ENCODE measurements at regions not wholly inside any gene's neighbourhood (a gene's known extent, or its start where the extent isn't known, plus 50 kb on each side); places are given as distances from the start of the nearest gene placed in this dataset.

GRCh38 chr6:114941078-114941477 is 598.3 kb upstream of the HS3ST5 start:
- TF ChIP-seq POLR2A (IDR thresholded peaks at IDR 0.05) = no peak
- no peak for TF ChIP-seq CTCF (IDR thresholded peaks at IDR 0.05)
